Fibroblast of skin of abdomen (primary cell): ENCODE measurements at regions not wholly inside any gene's neighbourhood (a gene's known extent, or its start where the extent isn't known, plus 50 kb on each side); places are given as distances from the start of the nearest gene placed in this dataset.

ENCODE experiments used
- DNase-seq: peaks from one replicate; pipeline ENCODE4 v3.0.0-alpha.2; 2013

DNA sequence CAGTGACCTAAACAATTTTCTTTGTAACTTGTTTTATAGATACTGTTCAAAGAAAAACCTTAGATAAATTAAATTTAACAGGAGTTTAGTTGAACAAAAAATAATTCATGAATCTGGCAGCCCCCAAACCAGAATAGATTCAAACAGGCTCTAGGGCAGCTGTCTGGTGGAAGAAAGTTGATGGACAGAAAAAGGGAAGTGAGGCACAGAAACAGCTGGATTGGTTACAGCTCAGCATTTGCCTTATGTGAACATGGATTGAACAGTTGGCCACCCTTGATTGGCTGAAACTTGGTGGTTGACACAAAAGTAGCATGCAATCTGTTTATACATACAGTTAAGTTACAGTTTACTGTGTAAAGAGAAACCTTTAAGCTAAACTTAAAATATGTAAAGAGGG, 954.3 kb upstream of the FLRT2 start:
- DNase-seq = no peak

DNA sequence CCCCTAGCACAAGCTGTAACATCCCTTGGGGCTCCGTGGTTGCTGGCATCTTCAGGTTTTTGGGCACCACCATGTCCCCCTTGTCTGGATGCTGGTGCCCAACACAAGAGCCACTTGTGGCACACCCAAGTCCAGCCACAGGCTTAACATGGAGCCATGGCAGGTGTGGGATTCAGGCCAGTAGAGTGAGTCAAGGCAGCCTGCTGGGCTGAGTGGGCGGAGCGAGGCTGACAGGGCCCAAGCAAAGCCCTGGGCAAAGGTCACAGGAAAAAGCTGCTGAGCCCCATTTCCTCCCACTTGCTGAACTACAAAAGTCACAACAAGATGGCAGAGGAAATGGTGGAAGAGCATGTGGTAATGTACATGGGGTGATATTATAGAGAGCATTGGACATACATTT, 950.7 kb upstream of the FLRT2 start:
- no peak for DNase-seq

DNA sequence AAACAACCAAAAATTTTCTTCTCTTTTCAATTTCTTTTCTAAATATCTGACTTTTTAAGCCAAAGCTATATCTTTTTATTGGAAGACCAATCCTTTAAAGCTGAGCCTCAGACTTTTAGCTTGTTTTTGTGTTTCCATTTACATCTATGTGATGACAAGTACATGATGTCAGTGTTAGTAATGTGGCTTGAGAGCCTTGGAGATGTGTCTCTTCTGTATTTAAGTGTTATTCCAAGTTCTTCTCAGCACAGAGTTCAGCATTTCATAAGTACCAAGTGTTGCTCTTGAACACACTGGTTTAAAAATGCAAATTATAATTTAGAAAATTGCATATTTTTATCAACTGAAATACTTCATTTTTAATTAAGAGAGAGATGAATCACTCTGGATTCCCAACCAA, 948.9 kb upstream of the FLRT2 start:
- DNase-seq = no peak

DNA sequence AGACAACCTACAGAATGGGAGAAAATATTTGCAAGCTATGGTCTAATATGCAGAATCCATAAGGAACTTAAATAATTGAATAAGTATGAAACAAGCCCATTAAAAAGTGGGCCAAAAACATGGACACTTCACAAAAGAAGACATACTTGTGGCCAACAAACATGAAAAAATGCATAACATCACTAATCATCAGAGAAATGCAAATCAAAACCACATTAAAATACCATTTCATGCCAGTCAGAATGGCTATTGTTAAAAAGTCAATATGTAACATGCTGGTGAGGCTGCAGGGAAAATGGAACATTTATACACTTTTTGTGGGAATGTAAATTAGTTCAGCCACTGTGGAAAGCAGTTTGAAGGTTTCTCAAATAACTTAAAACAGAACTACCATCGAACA, 945.4 kb upstream of the FLRT2 start:
- peak; percentile 60 for DNase-seq

- no peak for DNase-seq
Measured at GRCh38 chr14:84591827-84592445, 938.0 kb upstream of the FLRT2 start.

DNA sequence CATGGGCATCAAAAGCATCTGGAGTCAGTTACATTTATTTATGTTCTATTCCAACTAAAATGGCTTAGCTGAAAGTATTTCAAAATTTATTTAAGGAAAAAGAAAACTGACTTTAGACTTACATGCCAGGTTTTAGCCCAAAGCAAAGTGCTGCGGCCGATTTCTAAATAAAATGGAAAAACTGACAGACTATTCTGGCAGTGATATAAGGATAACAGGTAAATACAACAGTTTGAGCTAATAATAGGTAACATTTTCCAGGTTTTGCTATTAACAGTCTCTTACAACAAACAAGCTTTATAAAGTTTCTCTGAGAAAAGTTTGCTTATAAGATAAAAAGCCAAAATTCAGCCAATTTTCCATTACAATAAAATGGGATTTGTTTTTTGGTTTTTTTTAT, 937.2 kb upstream of the FLRT2 start:
- no peak for DNase-seq

GRCh38 chr14:84610086-84610485, 919.9 kb upstream of the FLRT2 start:
- DNase-seq = peak; percentile 58

- DNase-seq = no peak
Measured at GRCh38 chr14:84622357-84622756, 907.6 kb upstream of the FLRT2 start.

DNA sequence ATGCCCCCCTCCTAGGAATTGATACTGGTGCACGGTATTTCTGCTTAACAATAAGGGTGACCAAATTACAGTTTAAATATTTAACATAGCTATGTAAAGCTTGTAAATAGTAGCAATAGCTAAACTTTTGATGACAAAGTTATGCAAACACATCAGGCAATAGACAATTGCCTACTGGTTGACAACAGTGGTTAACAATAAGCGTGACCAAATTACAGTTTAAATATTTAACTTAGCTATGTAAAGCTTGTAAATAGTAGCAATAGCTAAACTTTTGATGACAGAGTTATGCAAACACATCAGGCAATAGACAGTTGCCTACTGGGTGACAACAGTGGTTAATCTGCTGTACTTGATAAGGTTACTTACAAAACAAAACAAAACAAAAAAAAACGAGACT, 886.5 kb upstream of the FLRT2 start:
- DNase-seq = no peak

- DNase-seq = peak; percentile 63
Measured at GRCh38 chr14:84646786-84647500, 883.0 kb upstream of the FLRT2 start.

GRCh38 chr14:84655014-84655413, 874.9 kb upstream of the FLRT2 start:
- no peak for DNase-seq

DNA sequence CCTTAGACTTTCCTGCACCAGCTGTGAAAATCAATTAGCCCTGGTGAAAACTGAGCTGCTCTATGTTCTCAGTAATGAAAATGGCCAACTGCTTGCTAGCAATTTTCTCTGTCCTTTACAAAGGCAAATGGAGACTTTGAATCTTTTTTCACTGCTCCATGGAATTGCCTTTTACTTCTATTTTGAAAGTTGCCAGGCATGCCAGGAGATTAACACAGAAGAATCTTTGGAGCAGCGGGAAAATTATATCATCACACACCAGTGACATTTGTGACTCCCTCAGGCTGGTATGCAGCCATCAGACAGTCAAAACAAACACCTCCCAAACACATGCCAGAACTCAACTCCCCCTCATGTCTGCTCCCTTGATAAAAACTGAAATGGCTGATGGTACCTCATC, 872.0 kb upstream of the FLRT2 start:
- DNase-seq = peak; percentile 1

DNA sequence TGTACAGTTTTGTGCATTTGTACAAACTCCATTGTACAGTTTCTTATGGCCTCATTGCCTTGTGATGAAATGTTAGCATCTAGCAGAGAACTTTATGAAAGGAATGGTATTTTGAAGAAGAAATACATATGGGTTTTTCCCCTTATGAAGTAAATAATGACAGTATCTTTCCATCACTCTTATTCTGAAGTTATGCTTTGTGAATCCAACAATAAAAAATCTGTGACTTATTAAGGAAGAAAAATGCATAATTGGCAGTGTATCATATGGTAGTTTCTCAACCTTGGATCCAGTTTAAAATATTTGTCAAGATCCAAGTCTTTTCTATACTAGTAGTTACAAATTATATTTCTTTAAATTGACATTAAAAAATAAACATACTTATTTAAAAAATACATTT, 859.1 kb upstream of the FLRT2 start:
- DNase-seq = peak; percentile 57

GRCh38 chr14:84671776-84672175, 858.2 kb upstream of the FLRT2 start:
- DNase-seq = peak; percentile 26

GRCh38 chr14:84674636-84675035, 855.3 kb upstream of the FLRT2 start:
- no peak for DNase-seq

DNA sequence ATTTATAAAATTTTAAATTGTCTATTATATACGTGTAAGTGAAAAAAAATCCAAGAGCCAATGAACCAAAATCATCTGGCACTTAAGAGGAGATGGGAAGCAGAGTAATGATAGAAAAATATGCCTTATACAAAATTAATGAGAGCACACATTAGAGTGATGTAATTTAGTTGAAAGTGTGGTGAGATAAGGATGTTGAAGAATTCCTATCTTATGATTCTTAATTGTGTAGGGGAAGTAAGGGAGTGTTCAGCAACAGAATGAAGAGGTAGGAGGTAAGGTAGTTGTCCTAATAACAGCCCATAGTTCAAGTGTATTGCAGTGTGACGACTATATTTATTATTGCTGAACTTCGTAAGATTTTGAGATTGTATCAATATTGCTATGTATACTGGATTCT, 843.4 kb upstream of the FLRT2 start:
- DNase-seq = peak; percentile 13

GRCh38 chr14:84688297-84689025, 841.5 kb upstream of the FLRT2 start:
- no peak for DNase-seq

- DNase-seq = no peak
Measured at GRCh38 chr14:84694161-84694560, 835.8 kb upstream of the FLRT2 start.

DNA sequence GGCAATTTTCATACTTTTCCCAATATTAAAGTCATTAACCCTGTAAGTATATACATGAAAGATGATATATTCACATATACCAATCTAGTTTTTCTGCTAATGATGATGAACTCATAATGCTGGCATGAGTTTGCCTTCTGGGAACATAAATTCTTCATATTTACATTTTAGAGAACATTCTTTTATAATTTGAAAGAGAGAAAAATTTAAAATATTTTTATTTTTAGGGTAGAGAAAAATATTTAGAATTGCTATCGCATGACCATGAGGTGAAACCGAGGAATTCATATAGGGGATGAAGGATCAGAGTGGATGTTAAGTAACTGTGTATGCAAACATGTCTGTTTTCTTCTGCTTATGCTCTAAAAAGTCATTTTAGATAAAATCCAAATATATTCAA, 825.3 kb upstream of the FLRT2 start:
- DNase-seq = no peak

DNA sequence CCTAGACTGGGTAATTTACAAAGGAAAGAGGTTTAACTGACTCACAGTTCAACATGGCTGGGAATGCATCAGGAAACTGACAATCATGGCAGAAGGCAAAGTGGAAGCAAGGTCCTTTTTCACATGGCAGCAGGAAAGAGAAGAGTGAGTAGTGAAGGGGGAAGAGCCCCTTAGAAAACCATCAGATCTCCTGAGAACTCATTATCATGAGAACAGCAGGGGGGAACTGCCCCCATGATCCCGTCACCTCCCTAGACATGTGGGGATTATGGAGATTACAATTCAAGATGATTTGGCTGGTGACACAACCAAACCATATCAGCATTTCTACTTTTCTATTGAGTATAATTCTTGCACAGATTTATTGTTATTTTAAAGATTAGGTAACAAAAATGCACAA, 822.1 kb upstream of the FLRT2 start:
- DNase-seq = no peak

DNA sequence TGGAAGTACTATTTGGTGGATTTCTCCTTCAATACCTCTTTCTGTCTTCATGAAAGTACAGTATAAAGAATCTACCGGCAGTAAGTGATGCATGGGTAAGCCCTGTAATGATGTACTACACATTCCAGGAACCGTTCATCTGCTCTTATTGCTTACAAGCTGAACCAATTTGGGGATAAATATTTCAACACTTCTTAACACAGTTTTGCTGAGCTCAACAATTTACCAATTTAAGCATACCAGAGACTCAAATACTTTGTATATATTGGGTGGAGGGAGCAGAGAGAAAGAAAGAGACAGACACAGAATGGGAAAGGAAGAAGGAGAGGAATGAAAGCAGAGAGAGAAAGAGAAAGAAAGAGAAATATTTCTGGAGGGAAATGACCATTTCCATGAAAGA, 821.1 kb upstream of the FLRT2 start:
- peak; percentile 15 for DNase-seq

GRCh38 chr14:84726471-84726870, 803.5 kb upstream of the FLRT2 start:
- DNase-seq = no peak

GRCh38 chr14:84749191-84749955, 780.6 kb upstream of the FLRT2 start:
- peak; percentile 30 for DNase-seq
